ENCODE measurements at regions not wholly inside any gene's neighbourhood (a gene's known extent, or its start where the extent isn't known, plus 50 kb on each side); places are given as distances from the start of the nearest gene placed in this dataset.

GRCh38 chr10:90417029-90417428, 440.8 kb downstream of the HTR7 start:
- in situ Hi-C loops (cut with MboI; ENCODE audit: low sequenced_read_pairs): no loop called here
- Histone ChIP-seq H3K9me3 (no peaks in the 10 kb centered on the region), H3K4me3 (no peak overlapping the region), H3K36me3 (replicated peaks) (no peaks in the 10 kb centered on the region), H3K4me1 (peaks cover 14% of the 10 kb centered on the region), H3K27me3 (ENCODE audit: low read depth) (no peaks in the 10 kb centered on the region)
- no peak for DNase-seq (ENCODE audit: low spot score in 2 of 2)

- Histone ChIP-seq H3K4me3 (no peak overlapping the region), H3K9me3 (no peaks in the 10 kb centered on the region), H3K4me1 (peaks cover 12% of the 10 kb centered on the region), H3K27me3 (ENCODE audit: low read depth) (no peaks in the 10 kb centered on the region), H3K36me3 (replicated peaks) (no peaks in the 10 kb centered on the region)
- no peak for DNase-seq (ENCODE audit: low spot score in 2 of 2)
- in situ Hi-C loops (cut with MboI; ENCODE audit: low sequenced_read_pairs): no loop called here
These were observed 440.2 kb downstream of the HTR7 start for GRCh38 chr10:90417476-90418210.

GRCh38 chr10:90418869-90419652, 438.8 kb downstream of the HTR7 start:
- Histone ChIP-seq H3K36me3 (replicated peaks) (no peaks in the 10 kb centered on the region), H3K4me3 (no peak overlapping the region), H3K4me1 (peaks cover 3% of the 10 kb centered on the region; the same call in 1 of the 2 replicates), H3K9me3 (no peaks in the 10 kb centered on the region), H3K27me3 (ENCODE audit: low read depth) (no peaks in the 10 kb centered on the region)
- in situ Hi-C loops (cut with MboI; ENCODE audit: low sequenced_read_pairs): no loop called here
- DNase-seq (ENCODE audit: low spot score in 2 of 2): no peak

- Histone ChIP-seq H3K4me3 (no peak overlapping the region), H3K36me3 (replicated peaks) (no peaks in the 10 kb centered on the region), H3K27me3 (ENCODE audit: low read depth) (no peaks in the 10 kb centered on the region), H3K4me1 (peaks cover 3% of the 10 kb centered on the region; the same call in 1 of the 2 replicates), H3K9me3 (no peaks in the 10 kb centered on the region)
- DNase-seq (ENCODE audit: low spot score in 2 of 2): no peak
- in situ Hi-C loops (cut with MboI; ENCODE audit: low sequenced_read_pairs): no loop called here
These were observed 437.1 kb downstream of the HTR7 start for GRCh38 chr10:90420637-90421318.

- no peaks in the 10 kb centered on the region for H3K36me3 ChIP-seq (replicated peaks)
- H3K27me3 ChIP-seq (ENCODE audit: low read depth): no peaks in the 10 kb centered on the region
- in situ Hi-C loops (cut with MboI; ENCODE audit: low sequenced_read_pairs): no loop called here
- no peaks in the 10 kb centered on the region for H3K9me3 ChIP-seq
- peaks cover 3% of the 10 kb centered on the region; the same call in 1 of the 2 replicates for H3K4me1 ChIP-seq
- DNase-seq (ENCODE audit: low spot score in 2 of 2): no peak
- H3K4me3 ChIP-seq: no peak overlapping the region
These were observed 436.0 kb downstream of the HTR7 start for GRCh38 chr10:90421874-90422273.

- Histone ChIP-seq H3K9me3 (no peaks in the 10 kb centered on the region), H3K4me1 (no peaks in the 10 kb centered on the region), H3K4me3 (no peak overlapping the region), H3K27me3 (ENCODE audit: low read depth) (no peaks in the 10 kb centered on the region), H3K36me3 (replicated peaks) (no peaks in the 10 kb centered on the region)
- in situ Hi-C loops (cut with MboI; ENCODE audit: low sequenced_read_pairs): no loop called here
- DNase-seq (ENCODE audit: low spot score in 2 of 2): no peak
These were observed 433.1 kb downstream of the HTR7 start for GRCh38 chr10:90424730-90425129.

- Histone ChIP-seq H3K4me1 (no peaks in the 10 kb centered on the region), H3K9me3 (no peaks in the 10 kb centered on the region), H3K4me3 (no peak overlapping the region), H3K27me3 (ENCODE audit: low read depth) (no peaks in the 10 kb centered on the region), H3K36me3 (replicated peaks) (no peaks in the 10 kb centered on the region)
- in situ Hi-C loops (cut with MboI; ENCODE audit: low sequenced_read_pairs): no loop called here
- DNase-seq (ENCODE audit: low spot score in 2 of 2): no peak
These were observed 427.7 kb downstream of the HTR7 start for GRCh38 chr10:90430186-90430585.

- H3K27me3 ChIP-seq (ENCODE audit: low read depth): no peaks in the 10 kb centered on the region
These were observed 425.0 kb downstream of the HTR7 start for GRCh38 chr10:90432866-90433265.

GRCh38 chr10:90435296-90435695, 422.5 kb downstream of the HTR7 start:
- in situ Hi-C loops (cut with MboI; ENCODE audit: low sequenced_read_pairs): no loop called here
- Histone ChIP-seq H3K4me3 (no peak overlapping the region), H3K9me3 (no peaks in the 10 kb centered on the region), H3K4me1 (no peaks in the 10 kb centered on the region), H3K36me3 (replicated peaks) (no peaks in the 10 kb centered on the region), H3K27me3 (ENCODE audit: low read depth) (no peaks in the 10 kb centered on the region)
- DNase-seq (ENCODE audit: low spot score in 2 of 2): no peak

More at GRCh38 chr10:90432866-90433265, 425.0 kb downstream of the HTR7 start:
- H3K36me3 ChIP-seq (replicated peaks): no peaks in the 10 kb centered on the region
- DNase-seq (ENCODE audit: low spot score in 2 of 2): no peak
- H3K4me1 ChIP-seq: no peaks in the 10 kb centered on the region
- no peaks in the 10 kb centered on the region for H3K9me3 ChIP-seq
- no peak overlapping the region for H3K4me3 ChIP-seq
- in situ Hi-C loops (cut with MboI; ENCODE audit: low sequenced_read_pairs): no loop called here

GRCh38 chr10:90437452-90437851, 420.4 kb downstream of the HTR7 start:
- Histone ChIP-seq H3K36me3 (replicated peaks) (no peaks in the 10 kb centered on the region), H3K9me3 (no peaks in the 10 kb centered on the region), H3K4me1 (no peaks in the 10 kb centered on the region), H3K27me3 (ENCODE audit: low read depth) (no peaks in the 10 kb centered on the region), H3K4me3 (no peak overlapping the region)
- DNase-seq (ENCODE audit: low spot score in 2 of 2): no peak
- in situ Hi-C loops (cut with MboI; ENCODE audit: low sequenced_read_pairs): no loop called here

GRCh38 chr10:90440870-90441269, 417.0 kb downstream of the HTR7 start:
- Histone ChIP-seq H3K9me3 (no peaks in the 10 kb centered on the region), H3K27me3 (ENCODE audit: low read depth) (no peaks in the 10 kb centered on the region), H3K4me1 (no peaks in the 10 kb centered on the region), H3K4me3 (no peak overlapping the region), H3K36me3 (replicated peaks) (no peaks in the 10 kb centered on the region)
- in situ Hi-C loops (cut with MboI; ENCODE audit: low sequenced_read_pairs): no loop called here
- DNase-seq (ENCODE audit: low spot score in 2 of 2): no peak

GRCh38 chr10:90443342-90443741, 414.5 kb downstream of the HTR7 start:
- H3K4me1 ChIP-seq: no peaks in the 10 kb centered on the region
- in situ Hi-C loops (cut with MboI; ENCODE audit: low sequenced_read_pairs): no loop called here
- H3K27me3 ChIP-seq (ENCODE audit: low read depth): no peaks in the 10 kb centered on the region
- H3K9me3 ChIP-seq: no peaks in the 10 kb centered on the region
- no peak overlapping the region for H3K4me3 ChIP-seq
- DNase-seq (ENCODE audit: low spot score in 2 of 2): no peak
- H3K36me3 ChIP-seq (replicated peaks): no peaks in the 10 kb centered on the region

- Histone ChIP-seq H3K4me3 (no peak overlapping the region), H3K4me1 (0 out of 2 replicates have a peak, but pooled peaks cover 2% of the 10 kb centered on the region), H3K27me3 (ENCODE audit: low read depth) (no peaks in the 10 kb centered on the region), H3K36me3 (replicated peaks) (no peaks in the 10 kb centered on the region), H3K9me3 (no peaks in the 10 kb centered on the region; the same call in 1 of the 2 replicates)
- DNase-seq (ENCODE audit: low spot score in 2 of 2): no peak
- in situ Hi-C loops (cut with MboI; ENCODE audit: low sequenced_read_pairs): no loop called here
These were observed 410.0 kb downstream of the HTR7 start for GRCh38 chr10:90447831-90448230.

GRCh38 chr10:90450797-90451196, 407.0 kb downstream of the HTR7 start:
- in situ Hi-C loops (cut with MboI; ENCODE audit: low sequenced_read_pairs): no loop called here
- Histone ChIP-seq H3K36me3 (replicated peaks) (no peaks in the 10 kb centered on the region), H3K4me3 (no peak overlapping the region), H3K4me1 (0 out of 2 replicates have a peak, but pooled peaks cover 2% of the 10 kb centered on the region), H3K27me3 (ENCODE audit: low read depth) (no peaks in the 10 kb centered on the region), H3K9me3 (no peaks in the 10 kb centered on the region; the same call in 1 of the 2 replicates)
- DNase-seq (ENCODE audit: low spot score in 2 of 2): no peak

Measured in HAP-1 (cell line).